Fibroblast of lung (primary cell): ENCODE measurements at regions not wholly inside any gene's neighbourhood (a gene's known extent, or its start where the extent isn't known, plus 50 kb on each side); places are given as distances from the start of the nearest gene placed in this dataset.

Experiments
- DNase-seq, 2 donors: peaks; one replicate each; pipeline versions ENCODE4 v3.0.0 to v3.0.0-alpha.2; 2010; ENCODE audit warnings: low read depth in 2 of 2
- H2AFZ ChIP-seq: 2 replicates; pipeline ENCODE4 v1.5.1; 2012; ENCODE audit warnings: low read length, control low read depth, inconsistent platforms
- H3K27ac ChIP-seq: 2 replicates; pipeline ENCODE4 v1.5.1; 2011; ENCODE audit warnings: low read length, control low read depth; ENCODE audit not compliant: insufficient read depth
- H3K27me3 ChIP-seq: 2 replicates; pipeline ENCODE4 v1.5.1; 2011; ENCODE audit warnings: mild to moderate bottlenecking, low read length; ENCODE audit not compliant: control insufficient read depth, insufficient read depth
- H3K36me3 ChIP-seq: 2 replicates; pipeline ENCODE4 v1.5.1; 2011; ENCODE audit warnings: low read length; ENCODE audit not compliant: control insufficient read depth, insufficient read depth
- H3K4me1 ChIP-seq: 2 replicates; pipeline ENCODE4 v1.5.1; 2011; ENCODE audit warnings: low read length; ENCODE audit not compliant: control insufficient read depth, insufficient read depth; ENCODE audit errors: extremely low read depth
- H3K4me2 ChIP-seq: 2 replicates; pipeline ENCODE4 v1.5.1; 2011; ENCODE audit warnings: low read length, control low read depth; ENCODE audit not compliant: insufficient read depth; ENCODE audit errors: extremely low read depth
- H3K4me3 ChIP-seq, 4 experiments: fragments of 200-600 bp in 1 of 4; sonication (generic) in 1 of 4; replicated peaks in 1 of 4; 2 replicates each; pipeline ENCODE4 v1.5.1; 2011 to 2016; ENCODE audit warnings: low read length in 4 of 4, low read depth in 3 of 4, mild to moderate bottlenecking in 3 of 4, control low read depth in 2 of 4, inconsistent platforms in 1 of 4, mixed read lengths in 1 of 4; ENCODE audit not compliant: insufficient read depth in 1 of 4; ENCODE audit errors: control extremely low read depth in 1 of 4
- H3K79me2 ChIP-seq: 2 replicates; pipeline ENCODE4 v1.5.1; 2012; ENCODE audit warnings: mild to moderate bottlenecking, low read length, inconsistent platforms; ENCODE audit not compliant: control insufficient read depth, insufficient read depth
- H3K9ac ChIP-seq: 2 replicates; pipeline ENCODE4 v1.5.1; 2011; ENCODE audit warnings: mild to moderate bottlenecking, low read length, control low read depth; ENCODE audit not compliant: insufficient read depth
- H3K9me3 ChIP-seq: 2 replicates; pipeline ENCODE4 v1.5.1; 2012; ENCODE audit warnings: low read depth, low read length; ENCODE audit not compliant: control insufficient read depth, insufficient read depth
- H4K20me1 ChIP-seq: 2 replicates; pipeline ENCODE4 v1.5.1; 2011; ENCODE audit warnings: low read length; ENCODE audit not compliant: control insufficient read depth, insufficient read depth; ENCODE audit errors: extremely low read depth
- EZH2 ChIP-seq: IDR thresholded peaks from 2 replicates; pipeline ENCODE4 v1.5.1; 2012; ENCODE audit warnings: low read length, control low read depth, mild to moderate bottlenecking; ENCODE audit errors: missing control alignments
- TF ChIP-seq, protein P1 (sequence below), 2 donors: IDR thresholded peaks in 1 of 2; conservative IDR thresholded peaks in 1 of 2; 1 replicate in 1 of 2; 2 replicates in 1 of 2; pipeline ENCODE4 v1.5.1; 2011 to 2012; ENCODE audit warnings: low read length in 2 of 2, control low read depth in 1 of 2, inconsistent platforms in 1 of 2, low read depth in 1 of 2, mild to moderate bottlenecking in 1 of 2

DNA sequence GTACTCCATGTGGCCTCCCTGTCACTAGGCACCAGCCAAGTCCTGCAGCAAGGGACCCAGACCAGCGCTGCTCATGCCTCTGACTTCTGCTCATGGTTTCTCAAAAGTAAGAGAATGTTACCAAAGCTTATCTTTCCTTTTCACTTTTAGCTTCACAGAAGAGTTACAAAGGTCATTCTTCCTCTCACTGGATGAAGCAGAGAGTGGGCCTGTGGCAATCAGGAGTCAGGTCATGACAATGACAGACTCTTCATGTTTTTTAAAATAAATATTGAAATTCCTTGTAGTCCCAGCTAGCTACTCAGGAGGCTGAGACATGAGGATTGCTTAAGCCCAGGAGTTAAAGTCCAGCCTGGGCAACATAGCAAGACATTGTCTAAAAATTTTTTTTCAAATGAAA is 126.1 kb downstream of the OSR1 start:
- TF ChIP-seq, protein P1, sequence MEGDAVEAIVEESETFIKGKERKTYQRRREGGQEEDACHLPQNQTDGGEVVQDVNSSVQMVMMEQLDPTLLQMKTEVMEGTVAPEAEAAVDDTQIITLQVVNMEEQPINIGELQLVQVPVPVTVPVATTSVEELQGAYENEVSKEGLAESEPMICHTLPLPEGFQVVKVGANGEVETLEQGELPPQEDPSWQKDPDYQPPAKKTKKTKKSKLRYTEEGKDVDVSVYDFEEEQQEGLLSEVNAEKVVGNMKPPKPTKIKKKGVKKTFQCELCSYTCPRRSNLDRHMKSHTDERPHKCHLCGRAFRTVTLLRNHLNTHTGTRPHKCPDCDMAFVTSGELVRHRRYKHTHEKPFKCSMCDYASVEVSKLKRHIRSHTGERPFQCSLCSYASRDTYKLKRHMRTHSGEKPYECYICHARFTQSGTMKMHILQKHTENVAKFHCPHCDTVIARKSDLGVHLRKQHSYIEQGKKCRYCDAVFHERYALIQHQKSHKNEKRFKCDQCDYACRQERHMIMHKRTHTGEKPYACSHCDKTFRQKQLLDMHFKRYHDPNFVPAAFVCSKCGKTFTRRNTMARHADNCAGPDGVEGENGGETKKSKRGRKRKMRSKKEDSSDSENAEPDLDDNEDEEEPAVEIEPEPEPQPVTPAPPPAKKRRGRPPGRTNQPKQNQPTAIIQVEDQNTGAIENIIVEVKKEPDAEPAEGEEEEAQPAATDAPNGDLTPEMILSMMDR (conservative IDR thresholded peaks at IDR 0.05 in 1 of 2, IDR thresholded peaks at IDR 0.05 in 1 of 2; ENCODE audit: low read depth in 1 of 2, low read length in 2 of 2): no peak
- TF ChIP-seq EZH2: no peak
- no peak overlapping the region for H3K4me2 ChIP-seq
- H3K9ac ChIP-seq: no peak overlapping the region
- no peaks in the 10 kb centered on the region for H3K36me3 ChIP-seq
- no peak overlapping the region for H3K27ac ChIP-seq
- H4K20me1 ChIP-seq: no peaks in the 10 kb centered on the region
- no peak overlapping the region for H3K4me3 ChIP-seq
- peaks cover 3% of the 10 kb centered on the region for H3K4me1 ChIP-seq
- no peak for DNase-seq
- no peaks in the 10 kb centered on the region for H3K27me3 ChIP-seq
- no peaks in the 10 kb centered on the region for H3K9me3 ChIP-seq
- no peaks in the 10 kb centered on the region for H3K79me2 ChIP-seq
- H2AFZ ChIP-seq: no peak overlapping the region

DNA sequence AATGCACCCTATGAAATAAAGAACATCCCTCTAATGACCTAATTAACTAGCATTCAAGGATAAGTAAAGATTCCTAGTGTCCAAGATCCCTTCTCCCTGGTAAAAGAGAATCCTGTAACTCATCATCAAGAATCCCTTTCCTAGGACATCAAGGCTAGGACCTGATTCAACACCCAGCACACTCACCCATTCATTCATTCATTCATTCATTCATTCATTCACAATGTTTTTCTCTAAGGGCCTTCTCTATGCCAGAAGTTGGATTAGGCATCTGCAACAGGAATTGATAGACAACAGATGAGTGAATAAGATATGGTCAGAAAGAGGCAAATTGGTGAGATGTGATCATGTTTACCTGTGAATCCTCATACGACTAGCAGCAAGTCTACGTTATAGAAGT is 126.8 kb downstream of the OSR1 start:
- H3K9ac ChIP-seq: no peak overlapping the region
- H3K9me3 ChIP-seq: no peaks in the 10 kb centered on the region
- H3K36me3 ChIP-seq: no peaks in the 10 kb centered on the region
- H3K4me3 ChIP-seq: no peak overlapping the region
- no peak for DNase-seq
- no peak overlapping the region for H3K4me2 ChIP-seq
- no peak overlapping the region for H3K27ac ChIP-seq
- H3K27me3 ChIP-seq: no peaks in the 10 kb centered on the region
- H4K20me1 ChIP-seq: no peaks in the 10 kb centered on the region
- TF ChIP-seq EZH2: no peak
- TF ChIP-seq, protein P1 (conservative IDR thresholded peaks at IDR 0.05 in 1 of 2, IDR thresholded peaks at IDR 0.05 in 1 of 2; ENCODE audit: low read depth in 1 of 2, low read length in 2 of 2): no peak
- H3K4me1 ChIP-seq: peaks cover 3% of the 10 kb centered on the region
- H2AFZ ChIP-seq: no peak overlapping the region
- H3K79me2 ChIP-seq: no peaks in the 10 kb centered on the region

DNA sequence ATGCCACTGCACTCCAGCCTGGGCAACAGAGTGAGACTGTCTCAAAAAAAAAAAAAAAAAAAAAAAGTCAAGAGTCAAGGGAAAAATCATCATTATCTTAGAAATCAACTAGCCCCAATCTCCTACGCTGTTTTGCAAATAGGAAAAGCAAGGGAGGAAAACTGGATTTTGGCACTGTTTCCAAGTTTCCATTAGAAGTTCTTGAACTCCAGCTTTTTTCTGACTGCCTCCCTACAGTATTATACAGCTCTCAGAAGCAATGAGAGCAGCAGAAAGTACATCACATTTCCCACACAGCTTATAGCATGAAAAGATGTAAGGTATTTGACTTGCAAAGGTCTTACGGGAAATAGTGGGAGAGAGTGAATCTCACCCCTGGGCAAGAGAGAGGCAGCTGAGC is 127.8 kb downstream of the OSR1 start:
- Histone ChIP-seq H4K20me1 (no peaks in the 10 kb centered on the region), H3K9ac (no peak overlapping the region)

More for the DNA sequence above, 127.8 kb downstream of the OSR1 start:
- Histone ChIP-seq H2AFZ (no peak overlapping the region), H3K36me3 (no peaks in the 10 kb centered on the region), H3K9me3 (no peaks in the 10 kb centered on the region), H3K4me3 (no peak overlapping the region), H3K27ac (no peak overlapping the region), H3K79me2 (no peaks in the 10 kb centered on the region), H3K4me1 (peaks cover 3% of the 10 kb centered on the region), H3K27me3 (no peaks in the 10 kb centered on the region), H3K4me2 (no peak overlapping the region)
- no peak for DNase-seq
- TF ChIP-seq, protein P1 (conservative IDR thresholded peaks at IDR 0.05 in 1 of 2, IDR thresholded peaks at IDR 0.05 in 1 of 2; ENCODE audit: low read depth in 1 of 2, low read length in 2 of 2): no peak
- no peak for TF ChIP-seq EZH2
